ENCODE measurements at regions not wholly inside any gene's neighbourhood (a gene's known extent, or its start where the extent isn't known, plus 50 kb on each side); places are given as distances from the start of the nearest gene placed in this dataset.

GRCh38 chr3:171984883-171985282 lies 54.5 kb upstream of the FNDC3B start:
- no peak for TF ChIP-seq EZH2phosphoT487 (IDR thresholded peaks at IDR 0.05; ENCODE audit: unreplicated experiment)
- TF ChIP-seq, protein P1, sequence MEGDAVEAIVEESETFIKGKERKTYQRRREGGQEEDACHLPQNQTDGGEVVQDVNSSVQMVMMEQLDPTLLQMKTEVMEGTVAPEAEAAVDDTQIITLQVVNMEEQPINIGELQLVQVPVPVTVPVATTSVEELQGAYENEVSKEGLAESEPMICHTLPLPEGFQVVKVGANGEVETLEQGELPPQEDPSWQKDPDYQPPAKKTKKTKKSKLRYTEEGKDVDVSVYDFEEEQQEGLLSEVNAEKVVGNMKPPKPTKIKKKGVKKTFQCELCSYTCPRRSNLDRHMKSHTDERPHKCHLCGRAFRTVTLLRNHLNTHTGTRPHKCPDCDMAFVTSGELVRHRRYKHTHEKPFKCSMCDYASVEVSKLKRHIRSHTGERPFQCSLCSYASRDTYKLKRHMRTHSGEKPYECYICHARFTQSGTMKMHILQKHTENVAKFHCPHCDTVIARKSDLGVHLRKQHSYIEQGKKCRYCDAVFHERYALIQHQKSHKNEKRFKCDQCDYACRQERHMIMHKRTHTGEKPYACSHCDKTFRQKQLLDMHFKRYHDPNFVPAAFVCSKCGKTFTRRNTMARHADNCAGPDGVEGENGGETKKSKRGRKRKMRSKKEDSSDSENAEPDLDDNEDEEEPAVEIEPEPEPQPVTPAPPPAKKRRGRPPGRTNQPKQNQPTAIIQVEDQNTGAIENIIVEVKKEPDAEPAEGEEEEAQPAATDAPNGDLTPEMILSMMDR (conservative IDR thresholded peaks at IDR 0.05; ENCODE audit: low read depth in 2 of 2), result no peak
- no peak for TF ChIP-seq EZH2 (IDR thresholded peaks at IDR 0.05; ENCODE audit: low read depth, unreplicated experiment)
- no peak for TF ChIP-seq REST (IDR thresholded peaks at IDR 0.05; ENCODE audit: unreplicated experiment)
- no peak for TF ChIP-seq ZNF462 (CRISPR knock-in tag; IDR thresholded peaks at IDR 0.05)
- no peak for TF ChIP-seq ZNF114 (CRISPR knock-in tag; IDR thresholded peaks at IDR 0.05)
- TF ChIP-seq JUNB (IDR thresholded peaks at IDR 0.05; ENCODE audit: unreplicated experiment), result no peak
- TF ChIP-seq POLR2AphosphoS5 (IDR thresholded peaks at IDR 0.05; ENCODE audit: low read depth), result no peak
- TF ChIP-seq CREB1 (CRISPR knock-in tag; IDR thresholded peaks at IDR 0.05; ENCODE audit: low read depth), result no peak

Data from GM23338 (cell line).